ENCODE measurements at regions not wholly inside any gene's neighbourhood (a gene's known extent, or its start where the extent isn't known, plus 50 kb on each side); places are given as distances from the start of the nearest gene placed in this dataset.
"Not testable (repeated sequence)": the region's sequence is repeated elsewhere in the genome, so short reads cannot be mapped to it uniquely, and the experiment has no call there.

GRCh38 chr6:14770040-14770439 lies 475.8 kb upstream of the JARID2 start:
- ATAC-seq (no peak), DNase-seq (ENCODE audit: low spot score) (no peak)
- no peaks in the 10 kb centered on the region for H3K9me3 Mint-ChIP-seq
- no peaks in the 10 kb centered on the region for H3K36me3 Mint-ChIP-seq
- peaks cover 5 to 7% of the 10 kb centered on the region in 2 donors for H3K4me1 Mint-ChIP-seq (ENCODE audit: low read depth in 2 of 2)
- H3K27me3 Mint-ChIP-seq: peaks cover 7 to 12% of the 10 kb centered on the region in 2 donors
- no peak overlapping the region for H3K27ac Mint-ChIP-seq
- no peak overlapping the region for H3K4me3 Mint-ChIP-seq

GRCh38 chr6:14770572-14770971 lies 475.3 kb upstream of the JARID2 start:
- no peaks in the 10 kb centered on the region for H3K36me3 Mint-ChIP-seq
- peaks cover 5 to 7% of the 10 kb centered on the region in 2 donors for H3K4me1 Mint-ChIP-seq (ENCODE audit: low read depth in 2 of 2)
- ATAC-seq: no peak
- no peak overlapping the region for H3K4me3 Mint-ChIP-seq
- H3K27ac Mint-ChIP-seq: no peak overlapping the region
- no peak for DNase-seq (ENCODE audit: low spot score)
- no peaks in the 10 kb centered on the region for H3K9me3 Mint-ChIP-seq
- peaks cover 7 to 12% of the 10 kb centered on the region in 2 donors for H3K27me3 Mint-ChIP-seq

- H3K27me3 Mint-ChIP-seq: peaks cover 7 to 12% of the 10 kb centered on the region in 2 donors
- DNase-seq (ENCODE audit: low spot score) (no peak), ATAC-seq (no peak)
- peaks cover 5 to 7% of the 10 kb centered on the region in 2 donors for H3K4me1 Mint-ChIP-seq (ENCODE audit: low read depth in 2 of 2)
- no peaks in the 10 kb centered on the region for H3K36me3 Mint-ChIP-seq
- no peak overlapping the region for H3K27ac Mint-ChIP-seq
- H3K4me3 Mint-ChIP-seq: no peak overlapping the region
- H3K9me3 Mint-ChIP-seq: no peaks in the 10 kb centered on the region
Measured at GRCh38 chr6:14771016-14771415, 474.9 kb upstream of the JARID2 start.

GRCh38 chr6:14772188-14772587 lies 473.7 kb upstream of the JARID2 start:
- Mint-ChIP-seq H3K4me3 (no peak overlapping the region), H3K9me3 (no peaks in the 10 kb centered on the region), H3K27ac (peak overlapping the region in 1 of 2 donors; percentile 73), H3K27me3 (peaks cover 12 to 18% of the 10 kb centered on the region in 2 donors), H3K4me1 (ENCODE audit: low read depth in 2 of 2) (peaks cover 3 to 5% of the 10 kb centered on the region in 2 donors), H3K36me3 (no peaks in the 10 kb centered on the region)
- ATAC-seq: no peak
- no peak for DNase-seq (ENCODE audit: low spot score)

DNA sequence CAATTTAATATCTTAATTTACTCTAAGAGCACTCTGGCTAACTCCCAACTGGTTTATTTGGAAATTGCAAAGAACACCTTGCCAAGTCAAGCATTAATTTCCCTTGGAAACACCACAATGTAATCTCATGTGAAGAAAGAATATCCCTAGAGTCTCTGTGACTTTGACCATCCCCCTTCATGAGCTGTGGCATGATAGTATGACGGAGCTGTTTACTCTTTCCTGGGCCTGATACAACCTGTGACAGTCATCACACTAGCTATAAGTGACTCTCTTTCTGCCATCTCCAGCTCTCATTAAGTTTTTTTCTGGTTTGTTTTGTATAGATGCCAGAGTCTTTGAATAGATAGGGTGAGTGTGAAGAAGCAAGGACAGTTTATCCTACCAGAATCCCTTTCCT lies 470.3 kb upstream of the JARID2 start:
- H3K4me1 Mint-ChIP-seq (ENCODE audit: low read depth in 2 of 2): no peaks in the 10 kb centered on the region
- H3K27me3 Mint-ChIP-seq: peaks cover 11 to 14% of the 10 kb centered on the region in 2 donors
- H3K9me3 Mint-ChIP-seq: no peaks in the 10 kb centered on the region
- DNase-seq (ENCODE audit: low spot score): no peak
- ATAC-seq: no peak
- H3K27ac Mint-ChIP-seq: no peak overlapping the region
- no peak overlapping the region for H3K4me3 Mint-ChIP-seq
- no peaks in the 10 kb centered on the region for H3K36me3 Mint-ChIP-seq

DNA sequence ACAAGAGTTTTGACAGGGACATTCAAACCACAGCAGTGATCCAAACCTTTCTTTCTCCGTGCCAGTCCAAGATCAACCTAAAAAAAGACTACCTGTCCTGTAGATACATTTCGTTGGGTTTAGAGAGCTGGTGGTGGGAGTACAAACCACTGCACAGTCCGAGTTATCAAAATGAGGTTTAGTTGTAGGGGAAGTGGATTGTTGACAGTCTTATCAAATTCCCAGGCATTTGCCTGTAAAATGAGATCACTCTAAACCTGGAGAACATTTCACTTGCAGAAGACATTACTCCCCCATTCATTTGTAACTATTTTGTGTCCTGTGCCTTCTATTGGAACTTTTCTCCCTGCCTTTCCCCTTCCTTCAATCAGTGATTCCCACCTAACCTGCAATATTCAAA lies 469.6 kb upstream of the JARID2 start:
- Mint-ChIP-seq H3K27ac (no peak overlapping the region), H3K27me3 (peaks cover 6 to 15% of the 10 kb centered on the region in 2 donors), H3K4me1 (ENCODE audit: low read depth in 2 of 2) (peaks cover 0 to 3% of the 10 kb centered on the region in 2 donors), H3K4me3 (no peak overlapping the region), H3K9me3 (no peaks in the 10 kb centered on the region), H3K36me3 (no peaks in the 10 kb centered on the region)
- no peak for ATAC-seq
- no peak for DNase-seq (ENCODE audit: low spot score)

DNA sequence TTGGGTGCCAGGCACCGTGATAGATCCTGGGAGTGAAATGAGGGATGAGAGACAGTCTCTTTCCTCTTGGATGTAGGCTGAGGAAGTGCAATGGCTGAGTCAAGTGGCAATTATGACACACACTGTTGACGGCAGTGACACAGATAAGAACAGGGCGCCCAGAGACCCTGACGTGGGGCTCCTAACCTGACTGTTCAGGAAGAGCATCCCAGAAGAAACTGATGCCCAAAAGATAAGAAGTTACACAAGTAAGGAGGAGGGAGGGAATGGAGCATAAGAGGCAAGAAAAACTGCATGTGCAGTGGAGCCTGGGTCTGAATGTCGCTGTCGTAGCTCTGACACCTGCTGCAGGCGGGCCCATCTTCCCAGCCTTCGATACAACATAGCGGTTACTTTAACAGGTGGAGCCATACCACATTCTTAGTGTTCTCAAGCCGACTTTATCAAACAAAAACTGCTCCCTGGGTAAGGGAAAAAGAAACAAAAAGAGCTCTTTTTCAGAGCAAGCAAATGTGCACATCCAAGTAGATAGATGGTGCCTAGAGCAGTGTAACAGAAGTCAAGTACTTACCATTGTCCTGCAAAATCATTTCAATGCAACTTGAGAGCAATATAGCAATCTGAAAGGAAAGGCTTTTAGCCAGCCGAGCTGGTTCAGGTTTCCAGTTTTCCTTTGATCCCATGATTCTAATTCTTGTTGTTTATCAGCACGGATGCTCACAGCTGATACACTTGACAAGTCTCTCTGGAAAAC lies 463.9 kb upstream of the JARID2 start:
- H3K27me3 Mint-ChIP-seq: peaks cover 0 to 9% of the 10 kb centered on the region in 2 donors
- no peak for ATAC-seq
- no peaks in the 10 kb centered on the region for H3K36me3 Mint-ChIP-seq
- H3K9me3 Mint-ChIP-seq: peaks cover 3% of the 10 kb centered on the region
- DNase-seq (ENCODE audit: low spot score): no peak
- no peak overlapping the region for H3K27ac Mint-ChIP-seq
- H3K4me1 Mint-ChIP-seq (ENCODE audit: low read depth in 2 of 2): peaks cover 0 to 18% of the 10 kb centered on the region in 2 donors
- H3K4me3 Mint-ChIP-seq: no peak overlapping the region

DNA sequence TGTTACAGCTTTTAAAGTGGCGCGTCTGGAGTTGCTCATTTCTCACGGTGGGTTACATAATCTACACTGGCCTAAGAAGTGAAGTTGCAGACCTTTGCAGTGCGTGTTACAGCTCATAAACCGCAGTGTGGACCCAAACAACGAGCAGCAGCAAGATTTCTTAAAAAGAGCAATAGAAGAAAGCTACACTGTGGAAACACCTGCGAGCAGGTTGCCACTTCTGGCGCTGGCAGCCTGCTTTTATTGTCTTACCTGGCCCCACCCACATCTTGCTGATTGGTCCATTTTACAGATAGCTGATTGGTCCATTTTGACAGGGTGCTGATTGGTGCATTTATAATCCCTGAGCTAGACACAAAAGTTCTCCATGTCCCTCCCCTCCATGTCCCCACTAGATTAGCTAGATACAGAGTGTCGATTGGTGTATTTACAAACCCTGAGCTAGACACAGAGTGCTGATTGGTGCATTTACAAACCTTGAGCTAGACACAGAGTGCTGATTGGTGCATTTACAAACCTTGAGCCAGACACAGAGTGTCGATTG lies 462.9 kb upstream of the JARID2 start:
- H3K4me1 Mint-ChIP-seq (ENCODE audit: low read depth in 2 of 2): peaks cover 0 to 20% of the 10 kb centered on the region in 2 donors
- ATAC-seq; H3K4me3 Mint-ChIP-seq; H3K27ac Mint-ChIP-seq; H3K36me3 Mint-ChIP-seq; DNase-seq (ENCODE audit: low spot score); H3K9me3 Mint-ChIP-seq; H3K27me3 Mint-ChIP-seq: not testable (repeated sequence)

DNA sequence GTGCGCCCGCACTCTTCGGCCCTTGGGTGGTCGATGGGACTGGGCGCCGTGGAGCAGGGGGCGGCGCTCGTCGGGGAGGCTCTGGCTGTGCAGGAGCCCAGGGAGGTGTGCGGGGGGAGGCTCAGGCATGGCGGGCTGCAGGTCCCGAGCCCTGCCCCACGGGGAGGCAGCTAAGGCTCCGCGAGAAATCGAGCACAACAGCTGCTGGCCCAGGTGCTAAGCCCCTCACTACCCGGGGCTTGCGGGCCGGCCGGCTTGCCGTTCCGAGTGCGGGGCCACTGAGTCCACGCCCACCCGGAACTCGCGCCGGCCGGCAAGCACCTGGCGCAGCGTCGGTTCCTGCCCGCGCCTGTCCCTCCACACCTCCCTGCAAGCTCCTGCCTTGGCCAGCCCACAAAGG lies 462.3 kb upstream of the JARID2 start:
- H3K27ac Mint-ChIP-seq: no peak overlapping the region
- H3K4me1 Mint-ChIP-seq (ENCODE audit: low read depth in 2 of 2): peaks cover 0 to 20% of the 10 kb centered on the region in 2 donors
- no peaks in the 10 kb centered on the region for H3K36me3 Mint-ChIP-seq
- ATAC-seq (no peak), DNase-seq (ENCODE audit: low spot score) (no peak)
- H3K9me3 Mint-ChIP-seq: peaks cover 3% of the 10 kb centered on the region
- no peak overlapping the region for H3K4me3 Mint-ChIP-seq
- H3K27me3 Mint-ChIP-seq: peaks cover 0 to 6% of the 10 kb centered on the region in 2 donors

DNA sequence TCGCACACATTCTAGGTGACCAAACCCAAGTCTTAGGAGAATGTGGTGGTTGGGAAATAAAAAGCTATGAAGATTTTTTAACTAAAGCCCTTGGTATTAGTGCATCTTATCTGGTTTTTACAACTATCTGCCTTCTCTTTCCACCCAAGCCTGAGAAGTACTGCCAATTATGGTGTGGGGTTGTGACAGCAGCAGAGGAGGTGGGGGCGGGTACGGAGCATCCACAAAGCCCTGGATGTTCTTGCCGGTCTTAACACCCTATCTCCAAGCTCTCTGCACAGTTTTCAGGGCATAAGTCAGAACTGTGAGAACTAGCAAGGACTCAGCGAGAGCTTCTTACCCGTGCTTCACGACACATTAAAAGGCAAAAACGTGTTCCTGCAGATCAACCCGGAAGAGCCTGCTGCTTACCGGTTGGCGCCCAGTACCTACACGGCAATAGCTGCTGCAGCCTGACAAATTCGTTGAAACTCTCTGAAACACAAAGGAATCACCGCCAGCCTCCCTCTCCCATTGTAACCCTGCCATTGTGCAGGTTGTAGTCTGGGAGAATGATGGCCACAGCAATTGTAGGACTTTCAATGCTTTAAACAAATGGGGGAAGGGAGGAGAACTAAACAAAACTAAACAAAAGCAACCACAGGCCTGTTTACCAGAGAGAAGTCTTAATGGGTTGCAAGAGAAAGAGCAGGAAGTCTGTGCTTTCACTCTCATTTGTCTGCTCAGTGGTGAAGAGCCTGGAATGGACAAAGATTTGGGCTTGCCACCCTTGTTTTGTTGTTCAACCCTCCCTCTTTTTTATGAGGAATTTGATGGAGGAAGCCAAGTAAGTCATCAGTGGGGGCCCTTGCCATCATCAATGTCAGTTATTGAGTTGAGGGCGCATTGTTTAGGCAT lies 461.0 kb upstream of the JARID2 start:
- H3K36me3 Mint-ChIP-seq: no peaks in the 10 kb centered on the region
- H3K4me1 Mint-ChIP-seq (ENCODE audit: low read depth in 2 of 2): peaks cover 0 to 20% of the 10 kb centered on the region in 2 donors
- H3K27me3 Mint-ChIP-seq: peaks cover 0 to 7% of the 10 kb centered on the region in 2 donors
- no peak for DNase-seq (ENCODE audit: low spot score)
- ATAC-seq: no peak
- peaks cover 3% of the 10 kb centered on the region for H3K9me3 Mint-ChIP-seq
- no peak overlapping the region for H3K27ac Mint-ChIP-seq
- no peak overlapping the region for H3K4me3 Mint-ChIP-seq

GRCh38 chr6:14785493-14785790 lies 460.4 kb upstream of the JARID2 start:
- DNase-seq (ENCODE audit: low spot score): no peak
- H3K27me3 Mint-ChIP-seq: peaks cover 0 to 9% of the 10 kb centered on the region in 2 donors
- no peak for ATAC-seq
- no peak overlapping the region for H3K4me3 Mint-ChIP-seq
- peaks cover 0 to 20% of the 10 kb centered on the region in 2 donors for H3K4me1 Mint-ChIP-seq (ENCODE audit: low read depth in 2 of 2)
- no peaks in the 10 kb centered on the region for H3K36me3 Mint-ChIP-seq
- H3K27ac Mint-ChIP-seq: no peak overlapping the region
- peaks cover 3% of the 10 kb centered on the region for H3K9me3 Mint-ChIP-seq

GRCh38 chr6:14786008-14786407 lies 459.9 kb upstream of the JARID2 start:
- no peak overlapping the region for H3K4me3 Mint-ChIP-seq
- H3K4me1 Mint-ChIP-seq (ENCODE audit: low read depth in 2 of 2): peaks cover 0 to 19% of the 10 kb centered on the region in 2 donors
- peaks cover 3% of the 10 kb centered on the region for H3K9me3 Mint-ChIP-seq
- DNase-seq (ENCODE audit: low spot score) (no peak), ATAC-seq (no peak)
- H3K36me3 Mint-ChIP-seq: no peaks in the 10 kb centered on the region
- H3K27me3 Mint-ChIP-seq: peaks cover 0 to 7% of the 10 kb centered on the region in 2 donors
- peak overlapping the region in 1 of 2 donors; percentile 45 for H3K27ac Mint-ChIP-seq

DNA sequence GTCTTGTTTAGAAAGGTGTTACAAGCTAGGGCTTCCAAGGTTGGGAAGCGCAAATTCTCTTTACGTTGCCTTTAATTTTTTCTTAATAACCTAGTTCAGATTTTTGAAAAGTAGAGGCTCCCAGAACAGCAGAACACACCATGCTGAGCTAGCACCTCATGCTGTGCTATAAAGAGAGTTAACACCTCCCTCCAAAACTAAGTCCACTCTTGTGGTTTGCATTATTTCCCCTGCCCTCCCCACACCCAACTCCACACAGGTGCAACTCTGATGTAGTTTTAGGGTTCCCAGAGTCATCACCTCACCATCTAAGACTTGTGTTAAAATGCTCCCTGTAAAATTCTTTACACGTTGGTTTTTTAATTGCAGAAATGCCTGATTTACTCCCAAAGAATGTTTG lies 459.4 kb upstream of the JARID2 start:
- Mint-ChIP-seq H3K36me3 (no peaks in the 10 kb centered on the region), H3K4me3 (no peak overlapping the region), H3K27ac (peak overlapping the region in 1 of 2 donors; percentile 45), H3K27me3 (peaks cover 0 to 5% of the 10 kb centered on the region in 2 donors), H3K9me3 (peaks cover 3% of the 10 kb centered on the region), H3K4me1 (ENCODE audit: low read depth in 2 of 2) (peaks cover 0 to 17% of the 10 kb centered on the region in 2 donors)
- no peak for DNase-seq (ENCODE audit: low spot score)
- no peak for ATAC-seq

DNA sequence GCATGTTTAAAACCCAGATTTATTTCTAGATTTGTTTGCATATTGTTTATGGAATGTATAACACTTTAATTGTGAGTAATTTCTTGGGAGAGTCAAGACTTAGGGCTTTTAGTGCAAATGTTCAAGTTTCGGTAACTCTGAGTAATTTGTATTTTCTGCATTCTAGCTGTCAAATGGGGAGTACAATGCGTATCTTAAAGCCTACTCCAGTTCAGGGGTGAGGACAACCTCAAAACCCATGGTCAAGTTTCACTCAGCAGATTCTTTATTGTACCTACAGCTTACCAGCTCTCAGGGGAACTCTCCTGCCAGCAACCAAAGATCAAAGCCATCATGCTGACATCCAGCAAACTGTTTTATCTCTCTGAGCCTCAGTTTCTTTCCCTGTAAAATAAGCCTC lies 458.6 kb upstream of the JARID2 start:
- ATAC-seq: no peak
- H3K27me3 Mint-ChIP-seq: peaks cover 0 to 2% of the 10 kb centered on the region in 2 donors
- no peak overlapping the region for H3K27ac Mint-ChIP-seq
- H3K9me3 Mint-ChIP-seq: peaks cover 3% of the 10 kb centered on the region
- no peaks in the 10 kb centered on the region for H3K36me3 Mint-ChIP-seq
- H3K4me1 Mint-ChIP-seq (ENCODE audit: low read depth in 2 of 2): peaks cover 0 to 17% of the 10 kb centered on the region in 2 donors
- DNase-seq (ENCODE audit: low spot score): no peak
- H3K4me3 Mint-ChIP-seq: no peak overlapping the region
